ENCODE measurements at regions not wholly inside any gene's neighbourhood (a gene's known extent, or its start where the extent isn't known, plus 50 kb on each side); places are given as distances from the start of the nearest gene placed in this dataset.

GRCh38 chr20:39799366-39799965, 837.3 kb downstream of the DHX35 start:
- TF ChIP-seq CTCF (IDR thresholded peaks at IDR 0.05; ENCODE audit: extremely low read depth, missing control alignments), result no peak
- no peak for DNase-seq (ENCODE audit: low spot score)

- TF ChIP-seq CTCF (IDR thresholded peaks at IDR 0.05; ENCODE audit: extremely low read depth, missing control alignments), result no peak
- no peak for DNase-seq (ENCODE audit: low spot score)
Measured at GRCh38 chr20:39795401-39796272, 833.5 kb downstream of the DHX35 start.

- TF ChIP-seq CTCF (IDR thresholded peaks at IDR 0.05; ENCODE audit: extremely low read depth, missing control alignments), result no peak
- no peak for DNase-seq (ENCODE audit: low spot score)
Measured at GRCh38 chr20:39792334-39792733, 830.2 kb downstream of the DHX35 start.

- TF ChIP-seq CTCF (IDR thresholded peaks at IDR 0.05; ENCODE audit: extremely low read depth, missing control alignments), result no peak
- DNase-seq (ENCODE audit: low spot score), result no peak
Measured at GRCh38 chr20:39789411-39789810, 827.3 kb downstream of the DHX35 start.

GRCh38 chr20:39785252-39785917, 823.2 kb downstream of the DHX35 start:
- no peak for TF ChIP-seq CTCF (IDR thresholded peaks at IDR 0.05; ENCODE audit: extremely low read depth, missing control alignments)
- no peak for DNase-seq (ENCODE audit: low spot score)

GRCh38 chr20:39784693-39785092, 822.5 kb downstream of the DHX35 start:
- DNase-seq (ENCODE audit: low spot score), result no peak
- no peak for TF ChIP-seq CTCF (IDR thresholded peaks at IDR 0.05; ENCODE audit: extremely low read depth, missing control alignments)
